HK-2 (cell line): ENCODE measurements at regions not wholly inside any gene's neighbourhood (a gene's known extent, or its start where the extent isn't known, plus 50 kb on each side); places are given as distances from the start of the nearest gene placed in this dataset.
"Not testable (repeated sequence)": the region's sequence is repeated elsewhere in the genome, so short reads cannot be mapped to it uniquely, and the experiment has no call there.

Experiments
- DNase-seq: peaks from one replicate; pipeline ENCODE4 v3.0.0-alpha.2; 2018; ENCODE audit not compliant: unreplicated experiment

GRCh38 chr14:53401646-53402045 is 248.5 kb upstream of the DDHD1 start:
- DNase-seq, result no peak

DNA sequence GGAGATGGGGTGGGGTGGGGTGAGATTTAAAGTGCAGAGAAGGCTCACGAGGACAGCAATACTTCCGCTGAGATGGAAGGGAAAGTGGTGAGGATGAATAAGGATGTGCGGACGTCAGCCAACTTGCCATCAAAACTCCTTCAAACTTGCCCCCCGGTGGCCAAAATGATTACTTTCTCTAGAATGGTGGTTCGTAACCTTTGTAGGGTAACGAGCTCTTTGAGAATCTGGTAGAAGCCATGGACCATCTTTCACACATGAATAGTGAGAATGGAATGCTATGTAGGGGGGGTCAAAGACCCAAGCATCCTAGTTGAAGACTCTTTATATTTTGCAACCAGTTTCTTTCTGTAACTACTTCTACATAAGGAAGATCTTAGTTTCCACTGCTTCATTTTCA is 245.9 kb upstream of the DDHD1 start:
- DNase-seq, result no peak

DNA sequence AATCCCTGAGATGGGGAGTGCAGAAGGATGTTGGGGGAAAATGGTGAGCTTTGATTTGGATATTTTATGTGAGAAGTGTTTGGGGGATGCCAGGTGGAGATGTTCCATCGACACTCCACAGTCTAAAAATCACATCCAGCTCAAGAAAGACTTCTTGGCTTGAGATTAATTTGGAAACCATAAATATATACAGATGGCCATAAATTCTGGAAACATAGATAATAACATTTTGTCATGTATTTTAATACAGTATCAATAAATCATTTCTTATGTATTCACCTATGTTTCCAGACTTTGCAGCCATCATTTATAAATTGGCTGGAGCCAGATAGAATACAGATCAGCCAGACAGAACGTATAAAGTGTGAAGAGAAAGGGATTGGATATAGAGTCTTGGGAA is 245.5 kb upstream of the DDHD1 start:
- DNase-seq, result no peak

GRCh38 chr14:53395267-53395666 is 242.1 kb upstream of the DDHD1 start:
- not testable (repeated sequence) for DNase-seq

GRCh38 chr14:53391631-53392285 is 238.6 kb upstream of the DDHD1 start:
- DNase-seq, result no peak

GRCh38 chr14:53391156-53391555 is 238.0 kb upstream of the DDHD1 start:
- no peak for DNase-seq

- DNase-seq, result no peak
Observed at GRCh38 chr14:53390008-53390407, 236.9 kb upstream of the DDHD1 start.

DNA sequence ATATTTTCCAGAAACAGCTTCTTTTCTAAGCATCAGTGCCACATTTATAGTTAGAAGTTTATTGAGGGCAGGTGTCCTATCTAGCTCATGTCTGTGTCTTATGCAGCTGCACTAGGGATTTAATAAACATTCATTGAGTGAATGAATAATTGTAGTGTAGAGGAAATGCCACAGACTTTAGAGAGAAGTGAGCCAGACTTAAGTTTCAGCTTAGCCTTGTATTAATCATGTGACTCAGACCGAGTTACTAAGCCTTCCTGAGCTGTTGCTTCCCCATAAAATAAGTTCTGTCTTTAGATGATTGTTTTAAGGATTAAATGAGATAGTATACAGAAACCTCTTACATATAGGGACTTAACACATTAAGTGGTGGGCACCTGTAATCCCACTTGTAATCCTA is 236.1 kb upstream of the DDHD1 start:
- no peak for DNase-seq

DNA sequence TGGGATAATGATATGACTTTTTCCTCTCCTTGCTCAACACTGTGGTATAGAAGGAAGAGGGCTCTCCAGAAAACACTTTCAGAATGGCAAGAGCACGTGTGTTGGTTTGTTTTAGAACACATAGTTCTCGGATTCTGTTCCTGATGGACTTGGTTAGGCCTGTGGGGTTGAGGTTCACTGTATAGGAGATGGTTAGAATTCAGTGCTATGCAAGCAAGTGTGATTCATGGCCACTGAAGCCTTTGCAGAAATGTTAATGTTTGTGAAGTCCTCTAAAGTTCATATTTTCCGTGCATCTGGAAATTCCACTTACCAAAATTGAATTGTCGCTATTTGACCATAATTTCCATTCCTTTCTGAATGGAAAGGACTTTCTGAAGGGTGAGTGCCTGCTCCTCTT is 233.2 kb upstream of the DDHD1 start:
- no peak for DNase-seq

- no peak for DNase-seq
Observed at GRCh38 chr14:53384536-53384935, 231.4 kb upstream of the DDHD1 start.

GRCh38 chr14:53384073-53384472 is 230.9 kb upstream of the DDHD1 start:
- no peak for DNase-seq

GRCh38 chr14:53381895-53382294 is 228.8 kb upstream of the DDHD1 start:
- no peak for DNase-seq

GRCh38 chr14:53380867-53381225 is 227.7 kb upstream of the DDHD1 start:
- DNase-seq, result no peak

DNA sequence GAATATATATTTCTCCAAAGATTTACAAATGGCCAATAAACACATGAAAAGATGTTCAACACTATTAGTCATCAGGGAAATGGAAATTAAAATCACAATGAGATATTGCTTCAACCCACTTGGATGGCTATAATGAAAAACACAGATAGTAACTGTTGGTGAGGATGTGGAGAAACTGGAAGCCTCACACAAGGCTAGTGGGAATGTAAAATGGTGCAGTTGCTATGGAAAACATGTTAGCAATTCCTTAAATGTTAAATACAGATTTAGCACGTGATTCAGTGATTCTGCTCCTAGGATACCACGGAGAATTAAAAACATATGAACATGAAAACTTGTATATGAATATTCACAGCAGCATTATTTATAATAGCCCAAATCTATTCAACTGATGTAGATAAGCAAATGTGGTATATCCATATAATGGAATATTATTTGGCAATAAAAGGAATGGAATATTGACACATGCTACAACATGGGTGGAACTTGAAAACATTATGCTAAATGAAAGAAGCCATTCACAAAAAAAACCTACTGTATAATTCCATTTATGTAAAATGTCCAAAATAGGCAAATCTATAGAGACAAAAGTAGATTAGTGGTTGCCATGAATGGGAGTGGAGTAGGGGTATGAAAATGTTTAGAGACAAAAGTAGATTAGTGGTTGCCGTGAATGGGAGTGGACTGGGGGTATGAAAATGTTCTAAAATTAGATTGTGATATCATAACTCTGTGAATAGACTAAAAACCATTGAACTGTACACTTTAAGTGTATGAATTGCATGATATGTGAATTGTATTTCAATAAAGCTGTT is 227.1 kb upstream of the DDHD1 start:
- DNase-seq, result no peak

GRCh38 chr14:53378142-53378541 is 225.0 kb upstream of the DDHD1 start:
- DNase-seq, result no peak

GRCh38 chr14:53376064-53376463 is 222.9 kb upstream of the DDHD1 start:
- DNase-seq, result no peak

DNA sequence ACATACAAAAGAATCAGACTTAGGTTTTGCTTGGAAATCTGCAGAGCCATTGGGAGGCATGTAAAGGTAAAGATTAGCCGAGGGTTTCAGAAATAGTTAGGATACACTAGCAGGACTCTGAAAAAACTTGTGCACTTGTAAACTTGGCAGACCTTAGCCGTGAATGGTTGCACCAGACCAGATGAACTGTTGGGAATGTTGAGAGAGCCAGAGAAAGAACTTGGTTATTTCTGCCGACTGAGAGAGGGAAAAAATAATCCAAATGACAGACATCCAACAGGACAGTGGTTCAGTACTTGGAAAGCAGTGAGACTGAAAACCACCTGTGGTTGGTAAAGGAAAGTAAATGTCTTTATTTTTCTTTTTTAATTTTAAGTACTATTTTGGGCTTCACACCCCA is 222.5 kb upstream of the DDHD1 start:
- no peak for DNase-seq

GRCh38 chr14:53368711-53369201 is 215.6 kb upstream of the DDHD1 start:
- DNase-seq, result no peak

GRCh38 chr14:53368066-53368465 is 214.9 kb upstream of the DDHD1 start:
- no peak for DNase-seq

DNA sequence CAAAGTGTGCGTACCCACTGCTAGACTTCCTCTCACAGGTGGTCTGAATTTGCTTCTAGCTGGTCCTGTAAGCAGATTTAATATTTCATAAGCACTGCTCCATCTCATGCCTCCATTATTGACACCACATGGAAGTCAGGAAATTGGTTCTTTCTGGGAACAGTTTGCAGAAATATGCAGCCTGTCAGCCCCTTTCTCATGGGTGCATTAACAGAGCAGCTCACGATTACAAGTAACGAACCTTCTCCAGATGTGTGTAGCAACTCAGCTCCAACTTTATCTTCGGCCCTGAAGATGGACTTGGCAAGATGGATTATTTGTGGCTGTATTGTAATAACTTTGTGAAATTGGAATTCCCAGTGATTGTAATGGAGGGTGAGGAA is 214.5 kb upstream of the DDHD1 start:
- no peak for DNase-seq

GRCh38 chr14:53365486-53366130 is 212.5 kb upstream of the DDHD1 start:
- DNase-seq, result no peak

DNA sequence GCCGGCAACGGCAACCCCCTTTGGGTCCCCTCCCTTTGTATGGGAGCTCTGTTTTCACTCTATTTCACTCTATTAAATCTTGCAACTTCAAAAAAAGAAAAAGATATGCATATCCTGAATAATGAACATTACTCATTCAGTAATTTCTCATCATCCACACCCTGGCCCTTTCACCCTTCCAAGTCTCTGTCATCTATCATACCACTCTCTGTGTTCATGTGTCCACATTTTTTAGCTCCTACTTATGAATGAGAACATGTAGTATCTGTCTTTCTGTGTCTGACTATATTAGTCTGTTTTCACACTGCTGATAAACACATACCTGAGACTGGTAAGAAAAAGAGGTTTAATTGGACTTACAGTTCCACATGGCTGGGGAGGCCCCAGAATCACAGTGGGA is 209.8 kb upstream of the DDHD1 start:
- DNase-seq, result not testable (repeated sequence)

DNA sequence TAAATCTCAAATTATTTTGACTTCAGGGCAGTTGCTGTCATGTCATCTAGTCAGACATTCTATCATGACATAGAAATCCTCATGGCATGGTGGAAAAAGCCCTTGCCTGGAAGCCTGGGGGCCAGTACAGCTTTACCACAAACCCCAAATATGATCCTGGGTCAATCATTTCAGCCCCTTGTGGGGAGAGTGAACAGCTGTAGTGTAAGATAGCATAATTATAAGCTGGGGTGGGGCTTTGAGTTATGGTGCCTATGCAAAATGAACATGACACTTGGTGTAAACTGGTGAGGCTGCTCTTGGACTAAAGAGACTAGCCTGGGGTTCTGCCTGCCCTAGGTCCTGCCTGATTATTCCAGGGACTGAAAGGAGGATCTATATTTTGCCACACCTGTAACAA is 207.7 kb upstream of the DDHD1 start:
- no peak for DNase-seq
